ENCODE measurements at regions not wholly inside any gene's neighbourhood (a gene's known extent, or its start where the extent isn't known, plus 50 kb on each side); places are given as distances from the start of the nearest gene placed in this dataset.

DNA sequence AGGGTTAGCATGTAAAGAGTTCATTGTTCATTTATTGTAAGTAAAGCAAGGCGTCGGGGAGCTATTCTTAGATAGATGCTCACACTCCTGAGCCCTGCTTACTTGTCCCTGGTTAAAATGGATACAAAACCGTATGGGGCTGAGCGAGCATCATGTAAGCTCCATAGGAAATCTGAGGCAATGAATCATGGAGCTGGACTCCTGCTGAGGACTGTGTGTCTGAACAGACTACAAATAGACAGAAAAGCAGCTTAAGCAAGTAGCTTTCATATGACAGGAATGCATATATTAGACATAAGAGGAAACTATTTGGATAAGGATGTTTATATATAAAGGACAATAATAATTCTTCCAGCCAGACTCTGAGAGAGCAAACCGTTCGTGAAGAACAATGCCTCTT is 604.9 kb upstream of the PTBP2 start:
- TF ChIP-seq, protein P1, sequence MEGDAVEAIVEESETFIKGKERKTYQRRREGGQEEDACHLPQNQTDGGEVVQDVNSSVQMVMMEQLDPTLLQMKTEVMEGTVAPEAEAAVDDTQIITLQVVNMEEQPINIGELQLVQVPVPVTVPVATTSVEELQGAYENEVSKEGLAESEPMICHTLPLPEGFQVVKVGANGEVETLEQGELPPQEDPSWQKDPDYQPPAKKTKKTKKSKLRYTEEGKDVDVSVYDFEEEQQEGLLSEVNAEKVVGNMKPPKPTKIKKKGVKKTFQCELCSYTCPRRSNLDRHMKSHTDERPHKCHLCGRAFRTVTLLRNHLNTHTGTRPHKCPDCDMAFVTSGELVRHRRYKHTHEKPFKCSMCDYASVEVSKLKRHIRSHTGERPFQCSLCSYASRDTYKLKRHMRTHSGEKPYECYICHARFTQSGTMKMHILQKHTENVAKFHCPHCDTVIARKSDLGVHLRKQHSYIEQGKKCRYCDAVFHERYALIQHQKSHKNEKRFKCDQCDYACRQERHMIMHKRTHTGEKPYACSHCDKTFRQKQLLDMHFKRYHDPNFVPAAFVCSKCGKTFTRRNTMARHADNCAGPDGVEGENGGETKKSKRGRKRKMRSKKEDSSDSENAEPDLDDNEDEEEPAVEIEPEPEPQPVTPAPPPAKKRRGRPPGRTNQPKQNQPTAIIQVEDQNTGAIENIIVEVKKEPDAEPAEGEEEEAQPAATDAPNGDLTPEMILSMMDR (conservative IDR thresholded peaks at IDR 0.05): no peak
- TF ChIP-seq EZH2 (IDR thresholded peaks at IDR 0.05; ENCODE audit: low read depth): no peak

Measured in PC-9 (cell line).